IPS-NIHi7 (cell line): ENCODE measurements at regions not wholly inside any gene's neighbourhood (a gene's known extent, or its start where the extent isn't known, plus 50 kb on each side); places are given as distances from the start of the nearest gene placed in this dataset.

Source experiments
- DNase-seq: peaks from one replicate; pipeline ENCODE4 v3.0.0; 2012; ENCODE audit warnings: mixed read lengths; ENCODE audit errors: extremely low spot score

DNA sequence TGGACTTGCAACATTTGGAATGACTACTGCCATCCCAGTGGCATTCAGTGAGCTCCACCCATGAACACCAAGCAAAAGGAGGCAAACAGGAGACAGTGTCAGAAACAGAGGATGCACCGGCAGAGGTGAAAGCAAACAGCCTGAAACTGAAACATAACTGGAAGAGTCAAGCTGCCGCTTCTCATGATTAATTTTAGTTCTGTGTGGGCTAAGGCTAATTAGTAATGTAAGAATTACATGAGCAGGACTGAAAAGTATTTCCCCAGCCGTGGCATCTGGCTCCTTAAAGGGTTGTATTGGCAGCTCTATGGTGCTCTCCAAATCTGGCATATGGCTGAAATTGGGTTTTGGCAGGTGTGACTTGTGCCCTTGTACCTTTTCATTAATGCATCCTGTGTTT lies 1108.1 kb downstream of the TSN start:
- no peak for DNase-seq

DNA sequence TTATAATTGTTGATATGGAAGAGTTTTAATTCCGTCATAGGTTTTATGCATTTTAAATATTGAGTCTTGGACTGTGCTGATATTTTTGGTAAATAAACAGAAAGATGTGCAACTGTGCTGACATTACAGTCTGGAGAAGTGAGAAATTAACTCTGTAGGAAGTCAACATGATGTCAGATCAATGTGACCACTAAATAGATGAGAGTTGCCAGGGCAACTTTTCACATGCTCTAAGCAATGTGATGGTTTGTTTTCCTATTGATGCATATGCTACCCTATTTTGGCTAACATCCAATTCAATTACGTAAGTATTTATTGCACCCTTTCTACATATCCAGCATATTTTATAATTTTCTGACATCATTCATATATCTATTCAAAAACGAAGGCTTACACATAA lies 1109.3 kb downstream of the TSN start:
- DNase-seq = no peak

DNA sequence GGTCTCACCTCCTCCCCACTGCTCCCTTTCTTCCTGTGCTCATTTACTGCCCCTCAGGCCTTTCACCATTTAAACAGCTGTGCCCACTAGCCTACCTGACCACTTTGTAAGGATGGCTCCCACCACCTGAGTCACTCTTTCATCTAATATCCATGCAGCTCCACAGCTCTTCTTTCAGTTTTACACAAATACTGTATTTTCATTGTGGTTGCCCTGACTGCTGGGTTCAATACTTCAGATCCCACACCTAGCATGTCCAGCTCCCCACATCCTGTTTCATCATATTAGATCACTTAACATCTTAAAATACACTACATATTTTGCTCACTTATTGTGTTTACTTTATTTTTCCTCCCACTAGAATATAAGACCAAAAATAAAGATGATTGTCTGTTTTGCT lies 1110.6 kb downstream of the TSN start:
- no peak for DNase-seq

DNA sequence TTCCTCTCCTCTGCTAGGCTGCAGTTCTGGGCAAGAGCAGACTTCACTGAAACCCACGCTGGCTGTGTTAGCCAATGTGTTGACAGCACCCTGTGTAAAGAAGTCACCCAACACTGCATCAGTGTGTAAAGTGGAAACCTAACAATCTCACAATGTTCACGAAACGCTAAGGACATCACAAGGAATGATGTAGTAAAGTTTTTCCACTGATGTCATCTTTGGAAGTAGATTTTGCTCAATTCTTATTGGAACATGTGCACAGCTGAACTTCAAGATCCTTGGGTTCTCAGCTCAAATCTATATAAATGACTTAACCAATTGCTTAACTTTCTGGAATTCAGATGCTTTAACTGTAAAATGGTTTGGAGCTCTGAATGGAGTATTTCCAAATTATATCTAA lies 1112.5 kb downstream of the TSN start:
- DNase-seq = no peak

DNA sequence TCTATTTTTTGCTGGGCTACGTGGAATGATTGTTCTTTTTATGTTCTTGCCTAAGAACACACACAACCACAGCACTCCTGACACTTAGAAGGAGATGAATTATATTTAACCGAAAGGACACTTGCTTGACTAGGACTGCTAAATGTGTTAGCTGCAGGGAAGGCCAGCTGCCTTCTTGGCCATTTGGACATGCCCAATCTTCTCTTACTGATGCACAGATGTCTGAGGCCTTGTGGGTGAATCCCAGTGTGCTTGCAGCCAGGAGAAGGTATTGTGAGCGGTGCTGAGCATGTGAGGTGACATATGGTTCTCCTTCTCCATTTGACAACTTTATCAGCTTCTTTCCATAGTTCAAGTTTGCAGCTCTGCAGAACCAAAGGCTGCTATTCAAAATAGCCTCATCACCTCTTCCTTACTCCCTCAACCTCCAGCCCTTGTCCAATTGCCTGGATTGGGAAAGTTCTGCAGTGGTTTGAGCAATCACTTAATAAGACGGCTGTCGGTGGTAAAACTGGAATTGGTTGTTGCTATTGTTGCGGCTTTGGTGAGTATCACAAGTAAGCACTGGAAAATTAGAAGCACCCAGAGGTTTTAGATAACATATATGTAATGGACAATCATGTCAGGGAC lies 1113.3 kb downstream of the TSN start:
- DNase-seq = no peak

DNA sequence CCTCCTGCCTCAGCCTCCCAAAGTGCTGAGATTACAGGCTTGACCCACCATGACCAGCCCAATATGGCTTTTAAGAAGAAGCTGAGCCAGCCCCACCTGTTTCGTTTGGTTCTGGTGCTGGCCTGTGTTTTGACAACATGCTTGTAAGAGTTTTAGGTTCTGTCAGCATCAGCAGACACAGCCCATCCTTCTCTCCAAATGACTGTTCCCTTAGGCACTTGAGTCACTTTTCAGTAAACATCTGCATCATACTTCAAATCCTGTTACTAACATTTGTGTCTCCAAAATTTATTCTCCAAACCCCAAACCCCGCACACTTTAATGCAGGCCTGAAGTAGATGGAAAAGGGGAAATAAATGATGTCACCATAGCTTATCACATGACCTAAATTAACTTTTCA lies 1118.5 kb downstream of the TSN start:
- no peak for DNase-seq

DNA sequence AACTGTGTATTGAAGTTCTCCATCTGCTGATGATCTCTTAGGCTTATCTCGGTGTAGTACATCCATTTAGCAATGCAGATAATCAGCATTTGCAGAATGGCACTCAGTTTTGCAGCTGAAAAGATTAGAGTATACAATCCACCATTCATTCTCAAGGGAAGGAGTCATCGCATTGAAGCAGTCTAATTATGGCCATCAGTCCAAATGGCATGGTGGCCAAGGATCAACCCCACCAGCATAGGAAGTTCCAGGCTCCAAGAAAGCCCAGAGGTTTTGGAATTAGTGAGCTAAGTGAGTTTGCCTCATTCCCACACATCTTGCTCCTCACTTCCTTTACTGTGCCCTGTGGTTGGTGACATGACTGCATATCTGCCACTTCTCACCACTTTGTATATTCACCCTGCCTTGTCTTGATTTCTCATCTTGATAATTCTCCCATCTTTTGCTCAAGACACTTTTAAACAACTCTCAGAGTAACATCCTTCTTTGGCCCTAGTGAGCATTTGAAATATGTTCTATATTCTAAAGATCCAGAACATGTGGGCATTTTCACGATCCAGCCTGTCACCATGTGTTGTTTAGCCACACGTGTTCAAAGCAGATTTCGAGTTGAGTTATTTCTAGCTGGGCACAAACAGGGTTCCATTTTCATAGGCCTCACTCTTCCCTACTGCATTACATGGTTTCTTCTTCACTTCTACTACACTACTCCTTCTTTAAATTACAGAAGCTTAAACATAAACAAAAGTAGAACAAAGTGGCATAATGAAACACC lies 1119.8 kb downstream of the TSN start:
- no peak for DNase-seq

DNA sequence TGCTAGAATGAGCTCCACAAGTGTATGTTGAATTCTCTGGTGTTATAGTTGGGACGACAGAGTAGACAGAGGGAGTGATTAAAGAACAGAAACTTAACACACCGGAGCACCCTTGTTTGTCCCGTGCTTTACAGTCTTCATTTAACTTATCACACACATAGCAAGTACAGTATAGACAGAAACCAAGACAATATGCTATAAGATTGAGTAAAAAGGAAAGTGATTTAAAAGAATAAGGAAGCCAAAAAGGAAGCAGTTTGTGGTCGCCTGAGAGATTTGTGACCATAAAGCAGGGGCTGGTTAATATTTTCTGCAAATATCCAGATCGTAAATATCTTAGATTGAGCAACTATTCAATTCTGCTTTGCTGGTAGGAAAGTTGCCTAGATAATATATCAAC lies 1128.4 kb downstream of the TSN start:
- DNase-seq = no peak

DNA sequence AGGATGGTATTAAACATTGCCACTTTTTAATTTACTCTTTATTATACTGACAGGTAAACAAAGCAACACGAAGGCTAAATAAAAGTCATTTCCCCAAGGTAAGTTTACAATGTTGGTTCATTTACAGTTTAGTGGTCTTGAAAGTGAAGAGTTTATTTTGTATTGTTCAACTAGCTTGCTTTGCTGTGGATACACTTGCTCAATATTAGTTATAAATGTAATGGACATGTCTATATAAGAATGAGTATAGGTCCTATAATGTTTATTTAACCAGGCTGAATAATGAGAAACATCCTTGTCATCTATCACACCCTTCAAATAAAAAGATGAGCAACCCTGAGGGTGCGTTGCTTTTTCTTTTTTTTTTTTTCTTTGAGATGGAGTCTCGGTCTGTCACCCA lies 1129.4 kb downstream of the TSN start:
- DNase-seq = no peak

DNA sequence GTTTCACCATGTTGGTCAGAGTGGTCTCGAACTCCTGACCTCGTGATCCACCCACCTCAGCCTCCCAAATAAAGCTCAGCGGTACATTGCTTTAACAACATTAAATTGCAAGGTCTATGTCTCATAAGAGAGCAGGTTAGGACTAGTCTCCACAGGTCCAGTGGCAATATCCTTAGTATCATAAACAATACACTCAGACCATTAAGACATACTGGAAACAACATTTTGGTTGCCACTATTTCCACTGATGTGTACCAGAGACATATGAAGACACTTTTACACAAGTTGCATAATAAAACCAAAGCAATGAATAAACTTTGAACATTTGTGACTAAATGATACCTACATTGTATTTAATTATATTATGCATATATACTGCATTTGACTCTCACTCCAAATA lies 1130.0 kb downstream of the TSN start:
- no peak for DNase-seq

DNA sequence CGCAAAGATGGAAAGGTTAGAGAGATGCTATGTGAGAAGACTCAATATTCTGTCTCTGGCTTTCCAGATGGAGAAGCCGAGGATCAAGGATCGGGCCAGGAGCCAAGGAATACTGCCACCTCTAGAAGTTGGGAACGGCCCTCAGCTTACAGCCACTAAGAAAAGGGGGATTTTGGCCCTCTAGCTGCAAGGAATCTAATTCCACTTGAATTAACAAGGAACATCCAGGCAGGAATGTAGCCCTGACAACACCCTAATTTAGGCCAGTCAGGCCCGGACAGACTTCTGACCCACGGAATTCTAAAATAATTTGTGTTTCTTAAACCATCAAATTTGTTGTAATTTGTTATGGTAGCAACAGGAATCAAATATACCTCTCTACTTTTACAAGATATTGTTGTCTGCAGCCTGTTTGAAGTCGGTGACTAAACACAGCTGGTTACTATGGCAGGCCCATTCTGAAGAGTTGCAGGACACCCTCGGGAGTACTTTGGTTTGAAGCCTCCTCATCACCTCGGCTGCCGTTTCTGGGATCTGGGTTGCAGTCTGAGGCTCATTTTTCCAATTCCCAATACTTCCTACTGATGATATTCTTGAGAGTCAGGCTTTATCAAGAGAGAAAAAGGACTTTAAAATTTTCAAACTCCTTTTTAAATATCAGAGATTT lies 1131.2 kb downstream of the TSN start:
- DNase-seq = peak; percentile 22

DNA sequence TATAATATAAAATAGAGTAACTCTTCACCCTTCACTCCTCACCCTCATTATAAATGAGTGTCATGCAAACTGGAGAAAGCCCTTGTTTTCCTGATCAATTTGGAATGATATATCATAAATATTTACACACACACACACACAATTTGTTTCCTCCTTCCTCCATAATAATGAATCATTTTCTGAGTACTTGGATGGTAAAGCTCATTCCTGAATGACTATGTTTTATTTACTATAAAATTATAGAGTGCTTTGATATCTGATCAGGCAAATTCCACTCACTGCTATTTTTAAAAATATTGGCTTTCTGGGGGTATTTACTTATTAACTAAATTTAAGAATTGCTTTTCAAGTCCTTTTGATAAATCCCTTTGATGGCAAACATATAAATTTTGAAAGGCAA lies 1125.5 kb upstream of the CNTNAP5 start:
- no peak for DNase-seq

DNA sequence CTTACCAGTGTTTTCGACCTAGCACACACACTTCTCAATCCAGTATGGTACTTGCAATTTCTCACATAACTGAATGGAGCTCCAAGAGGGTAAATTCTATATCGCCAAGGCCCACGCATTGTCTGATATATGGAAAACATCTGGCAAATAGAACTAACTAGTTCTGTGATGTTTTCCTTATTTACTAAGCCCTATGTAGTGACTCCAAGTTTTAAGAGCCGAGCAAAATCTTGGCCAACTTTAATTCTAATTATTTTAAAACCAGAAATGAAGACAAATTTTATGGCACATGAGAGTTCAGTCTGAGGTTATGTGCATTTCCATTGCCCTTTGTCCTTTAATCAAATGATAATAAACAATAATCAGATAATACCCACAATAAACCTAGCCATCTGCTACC lies 1119.7 kb upstream of the CNTNAP5 start:
- DNase-seq = no peak

DNA sequence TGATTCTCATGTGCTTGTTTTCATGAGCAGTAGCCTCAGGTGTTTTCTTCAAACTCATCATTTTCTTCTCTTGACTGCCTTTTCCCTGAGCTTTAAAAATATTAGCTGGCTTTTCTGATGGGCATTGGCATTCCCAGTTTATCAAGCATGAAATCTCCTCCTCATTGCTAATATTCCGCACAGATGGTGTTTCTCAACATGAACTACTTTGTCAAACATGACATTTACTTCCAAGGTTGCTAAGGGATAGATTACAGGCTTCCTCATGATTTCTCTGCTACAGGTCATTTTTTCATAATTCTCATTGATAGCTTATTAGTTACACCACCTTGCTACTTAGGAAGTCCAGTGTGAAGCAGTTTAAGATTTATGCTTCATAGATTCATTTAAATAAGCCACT lies 1116.9 kb upstream of the CNTNAP5 start:
- no peak for DNase-seq

DNA sequence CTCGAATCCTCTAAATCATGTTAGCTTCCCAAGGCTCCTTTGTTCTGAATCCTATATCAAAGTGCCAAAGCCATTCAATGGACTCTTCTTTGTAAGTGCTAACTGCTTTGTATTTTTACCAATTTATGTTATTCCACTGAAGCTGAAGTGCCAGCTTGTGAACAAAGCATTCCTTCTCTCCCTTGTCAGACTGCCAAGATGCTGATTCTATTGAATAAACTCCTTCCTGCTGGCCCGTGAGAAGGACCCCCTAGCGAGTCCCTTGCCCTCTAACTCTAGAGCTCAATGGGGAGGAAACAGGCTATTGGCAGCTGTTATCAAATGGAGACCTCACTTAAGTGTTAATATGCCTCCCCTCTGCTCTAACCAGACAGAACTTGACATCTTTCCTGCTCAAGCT lies 1097.9 kb upstream of the CNTNAP5 start:
- peak; percentile 15 for DNase-seq

DNA sequence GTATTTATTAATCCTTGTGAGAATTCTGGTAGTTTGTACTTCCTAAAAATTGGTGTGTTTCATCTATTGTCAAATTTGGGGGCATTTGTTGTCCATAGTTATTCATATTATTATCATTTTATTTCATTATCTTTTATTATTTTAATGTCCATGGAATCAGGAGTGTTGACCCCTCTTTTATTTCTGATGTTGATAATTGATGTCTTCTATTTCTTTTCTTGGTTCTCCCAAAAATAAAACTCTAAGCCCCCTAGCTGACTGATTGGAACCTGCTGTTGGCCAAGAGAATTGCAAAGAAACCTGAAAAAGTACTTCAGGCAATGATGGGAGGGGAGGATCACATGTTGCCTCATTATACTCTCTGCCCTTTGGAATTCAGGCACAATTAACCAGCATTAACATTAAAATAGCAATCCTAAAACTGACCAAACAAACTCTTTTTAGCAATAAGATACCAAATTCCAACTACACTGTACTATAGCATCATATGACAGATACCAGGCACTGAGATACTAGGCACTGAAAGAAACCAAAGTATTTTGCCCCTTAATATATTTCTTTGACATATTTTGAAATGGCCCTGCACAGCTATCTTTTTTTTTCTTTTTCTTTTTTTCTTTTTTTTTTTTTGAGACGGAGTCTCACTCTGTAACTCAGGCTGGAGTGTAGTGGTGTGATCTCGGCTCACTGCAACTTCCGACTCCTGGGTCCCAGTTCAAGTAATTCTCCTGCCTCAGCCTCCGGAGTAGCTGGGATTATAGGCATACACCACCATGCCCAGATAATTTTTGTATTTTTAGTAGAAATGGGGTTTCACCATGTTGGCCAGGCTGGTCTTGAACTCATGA lies 1097.2 kb upstream of the CNTNAP5 start:
- peak; percentile 18 for DNase-seq

DNA sequence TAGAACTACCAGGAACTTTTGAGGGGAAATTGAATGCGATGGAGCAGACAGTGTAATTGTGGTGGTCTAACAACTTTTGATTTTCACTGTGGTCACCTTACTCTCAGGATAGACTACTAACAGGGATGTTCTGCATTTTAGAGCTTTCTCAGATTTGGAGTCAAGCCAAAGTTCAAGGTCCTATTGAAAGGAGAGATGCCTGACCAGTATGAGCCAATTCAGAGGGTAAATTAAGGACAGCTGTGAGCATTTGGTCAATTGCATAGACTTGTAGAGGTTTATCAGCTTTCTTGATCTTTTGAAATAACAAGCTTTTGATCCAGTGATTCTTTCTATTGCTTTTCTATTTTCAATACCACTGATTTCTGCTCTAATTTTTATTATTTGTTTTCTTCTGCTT lies 1095.7 kb upstream of the CNTNAP5 start:
- DNase-seq = no peak

DNA sequence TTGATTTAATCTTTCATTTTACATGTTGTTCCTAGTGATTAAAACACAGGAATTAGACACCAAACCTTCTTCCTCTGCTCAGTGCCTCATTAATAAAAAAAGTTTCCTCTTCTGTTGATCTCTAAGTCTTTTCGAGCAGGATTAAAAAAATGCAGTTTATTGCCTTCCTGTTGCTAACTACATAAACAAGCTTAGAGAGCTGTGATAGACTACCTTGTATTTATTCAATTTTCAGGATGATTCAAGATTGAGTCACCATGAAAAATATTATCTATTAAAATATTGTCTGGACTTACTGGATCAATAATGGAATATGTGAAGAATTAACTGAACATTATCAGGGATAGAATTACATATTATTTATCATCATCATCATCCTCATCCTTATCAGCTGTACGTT lies 1089.6 kb upstream of the CNTNAP5 start:
- no peak for DNase-seq

DNA sequence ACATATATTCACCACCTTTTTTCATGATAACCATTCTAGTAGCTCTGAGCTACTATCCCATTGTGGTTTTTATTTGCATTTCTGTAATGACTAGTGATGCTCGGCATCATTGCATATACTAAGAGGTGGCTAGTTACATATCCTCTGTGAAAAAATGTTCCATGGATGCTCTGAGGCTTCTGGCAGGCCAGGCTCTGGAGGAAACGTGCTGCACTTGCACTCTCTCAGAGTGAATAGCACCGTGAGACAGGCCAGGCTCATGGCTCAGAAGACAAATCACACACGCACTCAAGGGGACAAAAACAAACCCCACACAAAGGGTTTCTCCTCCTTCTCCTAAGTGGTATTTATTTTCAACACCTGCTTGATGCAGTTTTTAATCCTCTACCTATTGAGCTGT lies 1085.3 kb upstream of the CNTNAP5 start:
- DNase-seq = no peak

DNA sequence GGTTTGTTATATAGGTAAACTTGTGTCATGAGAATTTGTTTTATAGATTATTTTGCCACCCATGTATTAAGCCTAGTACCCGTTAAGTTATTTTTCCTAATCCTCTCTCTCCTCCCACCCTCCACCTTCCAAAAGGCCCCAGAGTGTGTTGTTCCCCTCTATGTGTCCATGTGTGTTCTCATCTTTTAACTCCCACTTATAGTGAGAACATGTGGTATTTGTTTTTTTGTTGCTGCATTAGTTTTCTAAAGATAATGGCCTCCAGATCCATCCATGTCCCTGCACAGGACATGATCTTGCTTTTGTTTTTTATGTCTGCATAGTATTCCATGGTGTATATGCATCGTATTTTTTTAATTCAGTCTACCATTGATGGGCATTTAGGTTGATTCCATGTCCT lies 1075.6 kb upstream of the CNTNAP5 start:
- no peak for DNase-seq

DNA sequence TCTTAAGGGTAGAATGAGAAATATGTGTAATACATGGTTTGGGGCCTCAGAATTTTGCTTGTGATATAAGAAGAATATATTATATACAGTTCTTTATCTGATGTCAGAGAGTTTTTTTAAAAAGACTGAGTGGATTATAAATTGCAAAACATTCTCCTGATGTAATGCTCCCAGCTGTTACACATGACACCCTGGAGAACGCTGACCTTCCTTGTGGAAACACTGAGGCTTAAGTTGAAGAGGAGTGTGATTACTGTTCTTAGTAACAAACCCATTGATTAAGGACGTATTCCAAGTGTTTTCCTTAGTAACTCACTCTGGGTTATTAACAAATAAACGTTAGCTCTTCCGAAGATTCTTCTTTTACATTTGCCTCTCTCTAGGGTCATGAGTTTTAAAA lies 1069.3 kb upstream of the CNTNAP5 start:
- DNase-seq = no peak
